ENCODE measurements at regions not wholly inside any gene's neighbourhood (a gene's known extent, or its start where the extent isn't known, plus 50 kb on each side); places are given as distances from the start of the nearest gene placed in this dataset.

DNA sequence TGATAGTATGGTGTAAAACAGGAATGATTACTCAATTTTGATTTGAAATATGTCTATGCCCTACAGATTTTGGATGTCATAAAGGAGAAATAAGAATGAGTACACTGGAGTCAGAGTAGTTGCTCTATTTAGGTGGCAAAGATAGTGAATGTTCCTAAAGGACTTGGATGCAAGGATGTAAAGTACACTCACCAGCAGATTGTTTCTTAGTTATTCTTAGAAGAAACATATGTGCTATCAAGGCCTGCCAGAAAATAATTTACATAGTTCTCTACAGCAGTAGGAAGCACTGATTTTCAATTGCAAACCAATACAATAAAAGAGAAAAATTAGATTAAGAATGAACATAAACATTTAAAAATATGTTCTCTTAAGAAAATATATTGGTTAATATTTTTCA is 259.4 kb downstream of the PPP1R3A start:
- TF ChIP-seq, protein P1, sequence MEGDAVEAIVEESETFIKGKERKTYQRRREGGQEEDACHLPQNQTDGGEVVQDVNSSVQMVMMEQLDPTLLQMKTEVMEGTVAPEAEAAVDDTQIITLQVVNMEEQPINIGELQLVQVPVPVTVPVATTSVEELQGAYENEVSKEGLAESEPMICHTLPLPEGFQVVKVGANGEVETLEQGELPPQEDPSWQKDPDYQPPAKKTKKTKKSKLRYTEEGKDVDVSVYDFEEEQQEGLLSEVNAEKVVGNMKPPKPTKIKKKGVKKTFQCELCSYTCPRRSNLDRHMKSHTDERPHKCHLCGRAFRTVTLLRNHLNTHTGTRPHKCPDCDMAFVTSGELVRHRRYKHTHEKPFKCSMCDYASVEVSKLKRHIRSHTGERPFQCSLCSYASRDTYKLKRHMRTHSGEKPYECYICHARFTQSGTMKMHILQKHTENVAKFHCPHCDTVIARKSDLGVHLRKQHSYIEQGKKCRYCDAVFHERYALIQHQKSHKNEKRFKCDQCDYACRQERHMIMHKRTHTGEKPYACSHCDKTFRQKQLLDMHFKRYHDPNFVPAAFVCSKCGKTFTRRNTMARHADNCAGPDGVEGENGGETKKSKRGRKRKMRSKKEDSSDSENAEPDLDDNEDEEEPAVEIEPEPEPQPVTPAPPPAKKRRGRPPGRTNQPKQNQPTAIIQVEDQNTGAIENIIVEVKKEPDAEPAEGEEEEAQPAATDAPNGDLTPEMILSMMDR (IDR thresholded peaks at IDR 0.05; ENCODE audit: poor library complexity) = no peak
- no peak for TF ChIP-seq EZH2phosphoT487 (IDR thresholded peaks at IDR 0.05; ENCODE audit: low read depth, severe bottlenecking, unreplicated experiment)
- no peak for TF ChIP-seq EZH2 (IDR thresholded peaks at IDR 0.05; ENCODE audit: borderline replicate concordance)
